ENCODE measurements at regions not wholly inside any gene's neighbourhood (a gene's known extent, or its start where the extent isn't known, plus 50 kb on each side); places are given as distances from the start of the nearest gene placed in this dataset.

DNA sequence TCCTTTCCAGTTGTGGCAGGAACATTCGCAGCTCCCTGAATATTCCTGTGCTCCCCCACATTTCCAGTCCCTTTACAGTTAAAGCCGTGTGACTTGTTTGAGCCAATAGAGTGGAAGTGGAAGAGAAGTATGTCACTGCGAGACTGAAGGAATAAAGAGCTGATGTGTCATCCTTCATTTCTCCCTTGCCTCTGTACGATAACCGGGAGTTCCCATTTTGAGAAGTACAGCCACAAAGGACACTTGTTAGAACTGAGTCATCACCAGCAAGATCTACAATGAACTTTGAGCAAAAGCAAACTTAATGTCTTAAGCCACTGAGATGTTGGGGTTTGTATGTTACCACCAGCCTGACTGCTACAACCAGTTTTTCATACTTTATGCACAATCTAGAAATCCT is 92.3 kb downstream of the SPRY1 start:
- Histone ChIP-seq H3K9me3 (no peaks in the 10 kb centered on the region), H3K27ac (no peak overlapping the region), H3K4me1 (no peaks in the 10 kb centered on the region), H3K27me3 (no peaks in the 10 kb centered on the region), H3K4me3 (no peak overlapping the region), H3K36me3 (no peaks in the 10 kb centered on the region)
- WGBS, 2 donors: 69 to 71% methylated on average over 5 of the region's 5 CpGs
- DNase-seq: no peak
- intact Hi-C loops (cut with DNase I): no loop called here
- TF ChIP-seq, protein P1, sequence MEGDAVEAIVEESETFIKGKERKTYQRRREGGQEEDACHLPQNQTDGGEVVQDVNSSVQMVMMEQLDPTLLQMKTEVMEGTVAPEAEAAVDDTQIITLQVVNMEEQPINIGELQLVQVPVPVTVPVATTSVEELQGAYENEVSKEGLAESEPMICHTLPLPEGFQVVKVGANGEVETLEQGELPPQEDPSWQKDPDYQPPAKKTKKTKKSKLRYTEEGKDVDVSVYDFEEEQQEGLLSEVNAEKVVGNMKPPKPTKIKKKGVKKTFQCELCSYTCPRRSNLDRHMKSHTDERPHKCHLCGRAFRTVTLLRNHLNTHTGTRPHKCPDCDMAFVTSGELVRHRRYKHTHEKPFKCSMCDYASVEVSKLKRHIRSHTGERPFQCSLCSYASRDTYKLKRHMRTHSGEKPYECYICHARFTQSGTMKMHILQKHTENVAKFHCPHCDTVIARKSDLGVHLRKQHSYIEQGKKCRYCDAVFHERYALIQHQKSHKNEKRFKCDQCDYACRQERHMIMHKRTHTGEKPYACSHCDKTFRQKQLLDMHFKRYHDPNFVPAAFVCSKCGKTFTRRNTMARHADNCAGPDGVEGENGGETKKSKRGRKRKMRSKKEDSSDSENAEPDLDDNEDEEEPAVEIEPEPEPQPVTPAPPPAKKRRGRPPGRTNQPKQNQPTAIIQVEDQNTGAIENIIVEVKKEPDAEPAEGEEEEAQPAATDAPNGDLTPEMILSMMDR (IDR thresholded peaks at IDR 0.05): no peak
- peak in 3 of 4 donors; percentile 31 to 65 (median 64) for ATAC-seq
- no peak for FAIRE-seq

DNA sequence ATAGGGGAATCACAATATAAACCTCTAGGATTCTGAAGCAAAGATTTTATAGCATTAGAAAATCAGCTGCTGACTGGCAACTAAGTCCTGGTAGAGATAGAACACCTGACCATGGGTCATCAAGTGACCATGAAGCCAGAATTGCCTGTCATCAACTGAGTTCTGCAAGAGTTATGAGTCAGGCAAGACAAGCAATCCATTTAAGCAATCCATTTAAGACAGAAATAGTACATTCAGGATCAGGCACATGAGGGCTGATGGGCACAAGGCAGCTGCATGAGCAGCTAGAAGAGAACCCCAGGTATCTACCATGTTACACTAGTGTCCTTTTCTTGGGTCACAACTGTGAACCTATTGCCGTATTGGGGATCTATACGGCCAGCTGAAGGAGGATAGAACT is 98.9 kb downstream of the SPRY1 start:
- no peaks in the 10 kb centered on the region for H3K36me3 ChIP-seq
- no peaks in the 10 kb centered on the region for H3K27me3 ChIP-seq
- FAIRE-seq (no peak), ATAC-seq (no peak), DNase-seq (no peak)
- intact Hi-C loops (cut with DNase I): no loop called here
- H3K4me1 ChIP-seq: no peaks in the 10 kb centered on the region
- TF ChIP-seq, protein P1 (IDR thresholded peaks at IDR 0.05): no peak
- no peak overlapping the region for H3K4me3 ChIP-seq
- H3K9me3 ChIP-seq: no peaks in the 10 kb centered on the region
- no peak overlapping the region for H3K27ac ChIP-seq
- 76 to 89% methylated on average over 2 of the region's 2 CpGs for WGBS, 2 donors

DNA sequence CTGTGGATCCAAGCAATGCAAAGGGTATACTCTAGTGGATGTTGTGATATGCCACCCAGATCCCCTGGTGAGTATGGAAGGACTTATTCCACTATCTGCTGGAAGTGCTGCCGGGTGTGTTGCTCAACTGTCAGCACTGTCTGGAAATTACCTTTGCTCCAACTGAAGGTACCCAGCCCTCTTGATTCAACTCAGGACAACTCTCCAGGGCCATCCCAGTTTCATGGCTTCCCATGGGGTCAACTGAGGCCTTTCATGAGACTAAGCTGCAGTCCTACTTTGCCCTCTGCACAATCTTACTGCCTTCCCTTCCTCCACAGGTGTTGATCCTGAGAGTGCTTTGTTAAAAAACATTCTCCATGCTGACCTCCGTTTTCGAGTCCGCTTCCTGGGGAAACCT is 99.8 kb downstream of the SPRY1 start:
- ATAC-seq: no peak
- no peak overlapping the region for H3K27ac ChIP-seq
- H3K9me3 ChIP-seq: no peaks in the 10 kb centered on the region
- H3K36me3 ChIP-seq: no peaks in the 10 kb centered on the region
- no peaks in the 10 kb centered on the region for H3K4me1 ChIP-seq
- intact Hi-C loops (cut with DNase I): no loop called here
- TF ChIP-seq, protein P1 (IDR thresholded peaks at IDR 0.05): no peak
- no peak overlapping the region for H3K4me3 ChIP-seq
- no peaks in the 10 kb centered on the region for H3K27me3 ChIP-seq
- DNase-seq: no peak
- 86 to 96% methylated on average over 4 of the region's 4 CpGs for WGBS, 2 donors
- FAIRE-seq: no peak

DNA sequence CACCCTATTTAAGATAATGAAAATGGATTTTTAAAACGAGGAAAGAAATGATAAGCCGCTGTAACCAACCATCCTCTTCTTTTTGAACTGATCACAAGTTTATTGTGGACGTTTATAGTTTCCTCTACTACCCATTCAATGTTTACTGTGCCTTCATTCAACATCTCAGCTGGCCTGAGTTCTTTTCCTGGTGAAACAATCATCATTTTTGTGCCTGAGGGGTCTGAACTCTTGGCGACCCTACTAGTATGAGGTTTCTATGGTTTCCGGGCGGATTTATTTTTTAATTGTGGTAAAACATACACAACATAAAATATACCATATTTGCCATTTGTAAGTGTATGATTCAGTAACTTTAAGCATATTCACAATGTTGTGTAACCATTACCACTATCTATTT is 100.7 kb downstream of the SPRY1 start:
- FAIRE-seq (no peak), ATAC-seq (no peak)

DNA sequence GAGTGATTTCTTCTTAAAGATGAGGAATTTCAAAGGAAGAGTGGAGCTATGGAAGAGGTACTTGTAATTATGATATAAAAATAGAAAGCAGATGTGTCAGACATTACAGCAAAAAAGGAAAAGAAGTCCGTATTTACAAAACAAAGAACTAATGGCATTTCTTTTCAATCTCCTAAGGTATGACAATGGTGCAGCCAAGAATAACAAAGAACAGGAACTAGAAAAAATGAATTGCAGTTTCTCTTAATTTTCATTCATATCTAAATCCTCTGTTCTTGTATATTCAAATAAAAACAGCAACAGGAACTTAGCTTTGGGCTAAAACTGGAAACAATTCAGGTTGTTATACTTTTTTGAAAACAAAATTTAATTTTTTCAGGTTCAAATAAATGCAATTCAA is 105.1 kb downstream of the SPRY1 start:
- no peak overlapping the region for H3K4me3 ChIP-seq

More for the DNA sequence above, 100.7 kb downstream of the SPRY1 start:
- Histone ChIP-seq H3K9me3 (no peaks in the 10 kb centered on the region), H3K27me3 (no peaks in the 10 kb centered on the region), H3K4me1 (no peaks in the 10 kb centered on the region), H3K36me3 (no peaks in the 10 kb centered on the region), H3K4me3 (no peak overlapping the region), H3K27ac (no peak overlapping the region)
- 76 to 81% methylated on average over 6 of the region's 6 CpGs for WGBS, 2 donors
- intact Hi-C loops (cut with DNase I): no loop called here
- DNase-seq: no peak
- TF ChIP-seq, protein P1 (IDR thresholded peaks at IDR 0.05): no peak

More for the DNA sequence above, 105.1 kb downstream of the SPRY1 start:
- 73 to 82% methylated on average over 1 of the region's 1 CpG for WGBS, 2 donors
- intact Hi-C loops (cut with DNase I): no loop called here
- Histone ChIP-seq H3K27me3 (no peaks in the 10 kb centered on the region), H3K36me3 (no peaks in the 10 kb centered on the region), H3K27ac (no peak overlapping the region), H3K4me1 (peaks cover 3 to 6% (median 3%) of the 10 kb centered on the region in 3 donors), H3K9me3 (no peaks in the 10 kb centered on the region)
- TF ChIP-seq, protein P1 (IDR thresholded peaks at IDR 0.05): no peak
- no peak for DNase-seq
- no peak for ATAC-seq
- FAIRE-seq: no peak

Data from pancreas (tissue), 10 donors.